HG02588 (cell line): ENCODE measurements at regions not wholly inside any gene's neighbourhood (a gene's known extent, or its start where the extent isn't known, plus 50 kb on each side); places are given as distances from the start of the nearest gene placed in this dataset.

Experiments
- ATAC-seq: cut with Tn5 transposase; IDR thresholded peaks from one replicate; pipeline ENCODE4 v1.9.1; 2021; ENCODE audit warnings: mild to moderate bottlenecking, moderate library complexity; ENCODE audit not compliant: unreplicated experiment

DNA sequence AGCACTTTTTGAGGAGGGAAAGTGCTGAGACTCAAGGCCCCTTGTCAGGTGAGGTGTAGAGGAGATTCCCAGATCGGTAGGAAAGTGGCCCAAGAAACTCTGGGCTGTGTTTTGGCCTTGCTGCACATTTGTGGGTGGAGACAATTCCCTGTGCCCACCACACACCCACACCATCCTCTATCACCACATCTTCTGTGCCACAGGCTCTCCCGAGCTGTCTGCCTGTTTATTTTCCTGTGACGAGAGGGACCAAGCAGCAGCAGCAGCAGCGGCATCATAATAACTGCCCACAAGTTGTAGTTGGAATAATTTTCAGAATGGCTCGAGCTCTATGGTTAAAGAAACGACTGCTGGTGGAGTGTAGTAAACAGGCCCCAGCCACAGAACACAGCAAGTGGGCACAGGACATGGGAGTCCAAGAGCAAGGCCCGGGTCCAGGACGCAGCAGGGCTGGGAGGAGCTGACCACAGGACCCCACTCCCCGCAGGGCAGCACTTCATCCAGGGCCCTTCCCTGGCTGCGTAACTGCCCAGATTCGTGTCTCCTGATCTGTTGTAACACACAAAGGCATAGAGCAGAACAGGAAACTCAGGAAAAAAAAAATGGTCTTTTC lies 55.6 kb upstream of the BCL2L14 start:
- ATAC-seq: no peak

- no peak for ATAC-seq
These were observed 54.2 kb upstream of the BCL2L14 start for GRCh38 chr12:12016284-12017100.

DNA sequence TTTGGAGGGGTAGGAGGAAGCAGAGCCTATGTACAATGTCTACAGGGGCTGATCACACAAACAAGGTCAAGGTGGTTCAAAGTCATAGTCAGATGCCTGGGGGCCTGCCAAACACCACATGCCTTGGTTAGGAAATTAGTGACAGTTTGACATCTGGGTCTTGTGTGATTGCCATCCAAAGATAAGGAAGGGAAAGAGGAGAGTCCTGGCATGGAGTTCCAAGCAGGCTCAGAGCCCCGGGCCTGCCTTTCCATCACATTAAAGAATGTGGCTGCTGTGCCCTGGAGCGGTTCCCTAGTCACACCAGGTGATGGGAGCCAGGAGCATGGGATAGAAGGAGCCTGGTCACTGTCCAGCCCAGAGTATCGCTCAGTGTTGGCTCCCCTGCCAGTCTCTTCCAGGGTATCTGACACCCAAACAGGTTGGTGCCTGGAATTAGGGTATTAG lies 53.6 kb upstream of the BCL2L14 start:
- no peak for ATAC-seq

DNA sequence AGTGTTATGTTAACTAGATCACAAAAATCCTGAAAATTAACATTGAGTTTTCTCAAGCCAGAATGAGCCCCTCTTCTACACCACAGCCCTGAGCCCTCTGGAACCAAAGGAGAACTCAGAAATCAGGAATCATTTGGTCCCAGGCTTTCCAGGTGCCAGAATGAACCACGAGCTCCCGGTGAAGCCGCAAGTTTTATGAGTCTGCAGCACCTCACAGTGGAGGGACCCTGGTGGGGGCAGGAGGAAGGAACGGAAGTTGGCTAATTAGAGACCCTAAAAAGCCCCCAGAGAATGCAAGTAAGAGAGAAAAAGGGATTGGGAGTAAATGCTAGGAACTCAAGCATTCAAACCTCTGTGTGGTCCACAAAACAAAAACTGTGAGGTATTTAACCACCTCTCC lies 52.9 kb upstream of the BCL2L14 start:
- ATAC-seq: no peak

DNA sequence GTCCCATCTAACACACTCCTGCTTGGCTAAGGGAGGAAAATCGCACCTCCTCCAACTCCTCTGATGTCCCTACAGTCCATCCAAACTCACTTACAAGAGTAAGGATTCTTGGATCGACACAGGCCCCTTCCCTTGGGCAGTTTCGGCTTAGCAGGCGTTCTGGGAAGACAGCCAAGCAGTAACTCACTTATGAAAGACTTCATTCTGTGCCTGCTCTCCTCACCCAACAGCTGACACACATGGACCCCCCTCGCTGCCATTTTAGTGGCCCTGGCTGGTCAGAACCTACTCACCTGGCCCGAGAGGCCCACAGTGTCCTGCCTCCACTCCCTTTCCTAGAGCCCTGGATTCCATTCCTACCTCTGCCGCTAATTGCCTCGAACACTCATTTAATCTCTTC lies 52.3 kb upstream of the BCL2L14 start:
- ATAC-seq: no peak

- ATAC-seq: no peak
These were observed 50.9 kb upstream of the BCL2L14 start for GRCh38 chr12:12019881-12020280.

- no peak for ATAC-seq
These were observed 50.0 kb upstream of the BCL2L14 start for GRCh38 chr12:12020762-12021161.
